GM12878 (cell line): ENCODE measurements at regions not wholly inside any gene's neighbourhood (a gene's known extent, or its start where the extent isn't known, plus 50 kb on each side); places are given as distances from the start of the nearest gene placed in this dataset.

ENCODE experiments used
- IKZF2 ChIP-seq, 2 experiments: fragments of 450-650 bp; IDR thresholded peaks; 2 replicates each; pipeline ENCODE4 v1.6.1; 2017; ENCODE audit warnings: mild to moderate bottlenecking in 2 of 2, moderate library complexity in 2 of 2
- POLR2AphosphoS5 ChIP-seq: IDR thresholded peaks from 2 replicates; pipeline ENCODE4 v1.6.1; 2011; ENCODE audit warnings: mild to moderate bottlenecking, low read length, inconsistent platforms
- RCOR1 ChIP-seq: conservative IDR thresholded peaks from 2 replicates; pipeline ENCODE4 v1.6.1; 2012; ENCODE audit warnings: low read depth, low read length, improper control_type of control experiment
- USF2 ChIP-seq: IDR thresholded peaks from 2 replicates; pipeline ENCODE4 v1.6.1; 2011; ENCODE audit warnings: low read depth, low read length, improper control_type of control experiment, borderline replicate concordance
- ZBTB4 ChIP-seq: fragments of 450-650 bp; formaldehyde crosslinking; IDR thresholded peaks from 2 replicates; pipeline ENCODE4 v1.4.0; 2022; ENCODE audit warnings: mild to moderate bottlenecking, moderate library complexity
- ZNF687 ChIP-seq: fragments of 450-650 bp; IDR thresholded peaks from 2 replicates; pipeline ENCODE4 v1.6.1; 2017; ENCODE audit warnings: mild to moderate bottlenecking, moderate library complexity

GRCh38 chr11:109209572-109209971 is 212.4 kb upstream of the C11orf87 start (continued):
- no peak for TF ChIP-seq ZBTB4 (CRISPR knock-in tag)
- no peak for TF ChIP-seq RCOR1
- TF ChIP-seq IKZF2 (IDR thresholded peaks at IDR 0.05): no peak
- TF ChIP-seq ZNF687: no peak
- TF ChIP-seq POLR2AphosphoS5: no peak
- TF ChIP-seq USF2: no peak
